ENCODE measurements at regions not wholly inside any gene's neighbourhood (a gene's known extent, or its start where the extent isn't known, plus 50 kb on each side); places are given as distances from the start of the nearest gene placed in this dataset.

GRCh38 chr3:30500666-30501399 is 105.6 kb upstream of the TGFBR2 start:
- H3K4me1 ChIP-seq (ENCODE audit: control insufficient read depth in 3 of 3, insufficient read depth in 2 of 3, low read depth in 1 of 3, low read length in 2 of 3): no peaks in the 10 kb centered on the region
- no peak overlapping the region for H3K27ac ChIP-seq (ENCODE audit: low read depth in 1 of 3, low read length in 2 of 3)
- no peak overlapping the region for H3K4me3 ChIP-seq (ENCODE audit: low read depth in 1 of 3, low read length in 3 of 3)
- peaks cover 0 to 5% of the 10 kb centered on the region in 2 donors for H3K9me3 ChIP-seq (ENCODE audit: control insufficient read depth in 2 of 2, insufficient read depth in 1 of 2, low read depth in 1 of 2, low read length in 1 of 2)
- no peak for DNase-seq
- FAIRE-seq: no peak
- H3K27me3 ChIP-seq (ENCODE audit: control insufficient read depth in 3 of 3, insufficient read depth in 3 of 3, low read length in 3 of 3): no peaks in the 10 kb centered on the region
- H3K36me3 ChIP-seq (ENCODE audit: control insufficient read depth in 3 of 3, insufficient read depth in 2 of 3, low read depth in 1 of 3, low read length in 3 of 3): no peaks in the 10 kb centered on the region
- 81 to 93% (median 83%) methylated on average over 7 of the region's 7 CpGs for WGBS, 3 donors

DNA sequence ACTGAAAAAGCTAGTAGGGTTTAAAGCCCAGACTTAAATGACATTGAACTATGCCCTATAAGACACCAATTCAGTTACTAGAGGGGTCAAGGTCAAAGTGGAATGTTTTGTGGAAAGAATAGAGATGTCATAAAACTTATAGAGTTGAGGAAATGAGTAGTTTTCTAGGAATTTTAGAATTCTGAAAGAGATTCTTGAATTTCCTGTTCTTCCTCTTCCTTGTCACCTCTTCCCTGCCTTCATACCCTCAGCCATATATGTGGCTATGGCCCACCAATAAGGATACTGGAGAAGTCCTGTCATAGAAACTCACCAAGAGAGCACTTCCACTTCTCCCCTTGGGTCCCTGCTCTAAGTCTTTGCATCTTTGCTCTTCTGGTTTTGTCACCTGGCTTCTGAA is 104.9 kb upstream of the TGFBR2 start:
- H3K27me3 ChIP-seq (ENCODE audit: control insufficient read depth in 3 of 3, insufficient read depth in 3 of 3, low read length in 3 of 3): no peaks in the 10 kb centered on the region
- no peaks in the 10 kb centered on the region for H3K4me1 ChIP-seq (ENCODE audit: control insufficient read depth in 3 of 3, insufficient read depth in 2 of 3, low read depth in 1 of 3, low read length in 2 of 3)
- DNase-seq (no peak), FAIRE-seq (no peak)
- no peak overlapping the region for H3K4me3 ChIP-seq (ENCODE audit: low read depth in 1 of 3, low read length in 3 of 3)
- H3K36me3 ChIP-seq (ENCODE audit: control insufficient read depth in 3 of 3, insufficient read depth in 2 of 3, low read depth in 1 of 3, low read length in 3 of 3): no peaks in the 10 kb centered on the region
- H3K9me3 ChIP-seq (ENCODE audit: control insufficient read depth in 2 of 2, insufficient read depth in 1 of 2, low read depth in 1 of 2, low read length in 1 of 2): peaks cover 0 to 5% of the 10 kb centered on the region in 2 donors
- no peak overlapping the region for H3K27ac ChIP-seq (ENCODE audit: low read depth in 1 of 3, low read length in 2 of 3)

DNA sequence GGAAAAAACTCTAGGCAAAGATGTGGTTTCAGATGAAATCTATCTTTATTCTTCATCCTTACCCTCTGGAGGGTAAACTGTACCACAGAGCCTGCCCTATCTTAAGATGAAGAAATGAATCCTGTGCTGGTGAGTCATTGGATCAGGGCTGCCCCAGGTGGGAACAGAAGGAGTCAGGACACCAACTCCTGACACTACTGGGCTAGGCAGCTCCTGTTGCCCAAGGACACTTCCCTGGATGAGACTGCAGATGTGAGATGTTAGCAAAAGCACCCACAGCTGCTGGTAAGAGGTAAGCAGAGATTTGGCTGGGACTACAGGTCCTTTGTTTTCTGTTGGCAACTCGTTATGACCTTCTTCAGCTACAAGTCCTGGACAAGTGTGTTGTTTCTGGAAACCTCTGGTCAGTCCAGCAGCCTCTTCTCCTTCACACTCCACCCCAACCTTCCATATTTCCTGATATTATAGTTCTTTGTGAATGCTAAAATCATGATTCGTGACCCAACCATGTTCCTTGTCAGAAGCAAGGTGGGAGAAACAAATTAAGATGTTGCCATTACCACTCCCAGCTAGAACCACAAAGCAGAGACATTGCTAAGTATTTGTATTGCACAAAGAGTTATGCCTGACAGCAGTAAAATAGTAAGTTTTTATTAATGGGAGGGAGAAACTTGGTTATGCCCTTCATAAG is 104.2 kb upstream of the TGFBR2 start:
- Histone ChIP-seq H3K27ac (ENCODE audit: low read depth in 1 of 3, low read length in 2 of 3) (no peak overlapping the region), H3K4me3 (ENCODE audit: low read depth in 1 of 3, low read length in 3 of 3) (no peak overlapping the region), H3K4me1 (ENCODE audit: control insufficient read depth in 3 of 3, insufficient read depth in 2 of 3, low read depth in 1 of 3, low read length in 2 of 3) (no peaks in the 10 kb centered on the region), H3K9me3 (ENCODE audit: control insufficient read depth in 2 of 2, insufficient read depth in 1 of 2, low read depth in 1 of 2, low read length in 1 of 2) (peaks cover 0 to 5% of the 10 kb centered on the region in 2 donors), H3K27me3 (ENCODE audit: control insufficient read depth in 3 of 3, insufficient read depth in 3 of 3, low read length in 3 of 3) (no peaks in the 10 kb centered on the region), H3K36me3 (ENCODE audit: control insufficient read depth in 3 of 3, insufficient read depth in 2 of 3, low read depth in 1 of 3, low read length in 3 of 3) (no peaks in the 10 kb centered on the region)
- DNase-seq: no peak
- FAIRE-seq: no peak
- 87 to 94% (median 92%) methylated on average over 2 of the region's 2 CpGs for WGBS, 3 donors

- Histone ChIP-seq H3K36me3 (ENCODE audit: control insufficient read depth in 3 of 3, insufficient read depth in 2 of 3, low read depth in 1 of 3, low read length in 3 of 3) (no peaks in the 10 kb centered on the region), H3K27me3 (ENCODE audit: control insufficient read depth in 3 of 3, insufficient read depth in 3 of 3, low read length in 3 of 3) (no peaks in the 10 kb centered on the region), H3K27ac (ENCODE audit: low read depth in 1 of 3, low read length in 2 of 3) (no peak overlapping the region), H3K4me3 (ENCODE audit: low read depth in 1 of 3, low read length in 3 of 3) (no peak overlapping the region), H3K9me3 (ENCODE audit: control insufficient read depth in 2 of 2, insufficient read depth in 1 of 2, low read depth in 1 of 2, low read length in 1 of 2) (peaks cover 0 to 5% of the 10 kb centered on the region in 2 donors), H3K4me1 (ENCODE audit: control insufficient read depth in 3 of 3, insufficient read depth in 2 of 3, low read depth in 1 of 3, low read length in 2 of 3) (no peaks in the 10 kb centered on the region)
- FAIRE-seq (no peak), DNase-seq (peak in 1 of 2 donors; percentile 13)
- WGBS, 3 donors: 74 to 90% (median 81%) methylated on average over 1 of the region's 1 CpG
These were observed 103.7 kb upstream of the TGFBR2 start for GRCh38 chr3:30502742-30503073.

GRCh38 chr3:30503446-30503845 is 103.0 kb upstream of the TGFBR2 start:
- DNase-seq: no peak
- WGBS, 3 donors: 46 to 97% (median 89%) methylated on average over 2 of the region's 2 CpGs
- FAIRE-seq: no peak
- no peaks in the 10 kb centered on the region for H3K36me3 ChIP-seq (ENCODE audit: control insufficient read depth in 3 of 3, insufficient read depth in 2 of 3, low read depth in 1 of 3, low read length in 3 of 3)
- H3K9me3 ChIP-seq (ENCODE audit: control insufficient read depth in 2 of 2, insufficient read depth in 1 of 2, low read depth in 1 of 2, low read length in 1 of 2): peaks cover 0 to 5% of the 10 kb centered on the region in 2 donors
- no peaks in the 10 kb centered on the region for H3K27me3 ChIP-seq (ENCODE audit: control insufficient read depth in 3 of 3, insufficient read depth in 3 of 3, low read length in 3 of 3)
- no peaks in the 10 kb centered on the region for H3K4me1 ChIP-seq (ENCODE audit: control insufficient read depth in 3 of 3, insufficient read depth in 2 of 3, low read depth in 1 of 3, low read length in 2 of 3)
- H3K4me3 ChIP-seq (ENCODE audit: low read depth in 1 of 3, low read length in 3 of 3): no peak overlapping the region
- no peak overlapping the region for H3K27ac ChIP-seq (ENCODE audit: low read depth in 1 of 3, low read length in 2 of 3)

- Histone ChIP-seq H3K9me3 (ENCODE audit: control insufficient read depth in 2 of 2, insufficient read depth in 1 of 2, low read depth in 1 of 2, low read length in 1 of 2) (peaks cover 0 to 5% of the 10 kb centered on the region in 2 donors), H3K27ac (ENCODE audit: low read depth in 1 of 3, low read length in 2 of 3) (no peak overlapping the region), H3K27me3 (ENCODE audit: control insufficient read depth in 3 of 3, insufficient read depth in 3 of 3, low read length in 3 of 3) (no peaks in the 10 kb centered on the region), H3K4me1 (ENCODE audit: control insufficient read depth in 3 of 3, insufficient read depth in 2 of 3, low read depth in 1 of 3, low read length in 2 of 3) (no peaks in the 10 kb centered on the region), H3K36me3 (ENCODE audit: control insufficient read depth in 3 of 3, insufficient read depth in 2 of 3, low read depth in 1 of 3, low read length in 3 of 3) (no peaks in the 10 kb centered on the region), H3K4me3 (ENCODE audit: low read depth in 1 of 3, low read length in 3 of 3) (no peak overlapping the region)
- FAIRE-seq (no peak), DNase-seq (no peak)
- 50 to 97% (median 93%) methylated on average over 1 of the region's 1 CpG for WGBS, 3 donors
These were observed 101.5 kb upstream of the TGFBR2 start for GRCh38 chr3:30504939-30505338.

GRCh38 chr3:30505866-30506520 is 100.4 kb upstream of the TGFBR2 start:
- H3K36me3 ChIP-seq (ENCODE audit: control insufficient read depth in 3 of 3, insufficient read depth in 2 of 3, low read depth in 1 of 3, low read length in 3 of 3): no peaks in the 10 kb centered on the region
- 93 to 96% (median 94%) methylated on average over 6 of the region's 6 CpGs for WGBS, 3 donors
- DNase-seq: no peak
- H3K27ac ChIP-seq (ENCODE audit: low read depth in 1 of 3, low read length in 2 of 3): no peak overlapping the region
- H3K4me3 ChIP-seq (ENCODE audit: low read depth in 1 of 3, low read length in 3 of 3): no peak overlapping the region
- H3K27me3 ChIP-seq (ENCODE audit: control insufficient read depth in 3 of 3, insufficient read depth in 3 of 3, low read length in 3 of 3): no peaks in the 10 kb centered on the region
- FAIRE-seq: no peak
- H3K4me1 ChIP-seq (ENCODE audit: control insufficient read depth in 3 of 3, insufficient read depth in 2 of 3, low read depth in 1 of 3, low read length in 2 of 3): no peaks in the 10 kb centered on the region
- H3K9me3 ChIP-seq (ENCODE audit: control insufficient read depth in 2 of 2, insufficient read depth in 1 of 2, low read depth in 1 of 2, low read length in 1 of 2): peaks cover 0 to 3% of the 10 kb centered on the region in 2 donors

DNA sequence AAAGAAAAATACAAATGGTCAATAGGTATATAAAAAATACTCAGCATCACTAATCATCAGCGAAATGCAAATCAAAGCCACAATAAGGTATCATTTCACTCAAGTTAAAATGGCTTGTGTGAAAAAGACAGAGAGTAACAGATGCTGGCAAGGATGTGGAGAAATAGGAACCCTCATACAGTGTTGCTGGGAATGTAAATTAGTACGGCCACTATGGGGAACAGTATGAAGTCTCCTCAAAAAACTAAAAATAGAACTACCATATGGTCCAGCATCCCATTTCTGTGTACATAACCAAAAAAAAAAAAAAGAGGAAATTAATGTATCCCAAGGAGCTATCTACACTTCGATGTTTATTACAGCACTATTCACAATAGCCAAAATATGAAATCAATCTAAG is 98.1 kb upstream of the TGFBR2 start:
- WGBS, 3 donors: 79 to 90% (median 89%) methylated on average over 3 of the region's 3 CpGs
- Histone ChIP-seq H3K27me3 (ENCODE audit: control insufficient read depth in 3 of 3, insufficient read depth in 3 of 3, low read length in 3 of 3) (no peaks in the 10 kb centered on the region), H3K27ac (ENCODE audit: low read depth in 1 of 3, low read length in 2 of 3) (no peak overlapping the region), H3K36me3 (ENCODE audit: control insufficient read depth in 3 of 3, insufficient read depth in 2 of 3, low read depth in 1 of 3, low read length in 3 of 3) (no peaks in the 10 kb centered on the region), H3K4me3 (ENCODE audit: low read depth in 1 of 3, low read length in 3 of 3) (no peak overlapping the region), H3K9me3 (ENCODE audit: control insufficient read depth in 2 of 2, insufficient read depth in 1 of 2, low read depth in 1 of 2, low read length in 1 of 2) (no peaks in the 10 kb centered on the region), H3K4me1 (ENCODE audit: control insufficient read depth in 3 of 3, insufficient read depth in 2 of 3, low read depth in 1 of 3, low read length in 2 of 3) (no peaks in the 10 kb centered on the region)
- DNase-seq (no peak), FAIRE-seq (no peak)

Data from small intestine (tissue), 7 donors.